IPS-NIHi11 (cell line): ENCODE measurements at regions not wholly inside any gene's neighbourhood (a gene's known extent, or its start where the extent isn't known, plus 50 kb on each side); places are given as distances from the start of the nearest gene placed in this dataset.

Source experiments
- DNase-seq: peaks from one replicate; pipeline ENCODE4 v3.0.0; 2012; ENCODE audit warnings: mixed read lengths, low spot score

DNA sequence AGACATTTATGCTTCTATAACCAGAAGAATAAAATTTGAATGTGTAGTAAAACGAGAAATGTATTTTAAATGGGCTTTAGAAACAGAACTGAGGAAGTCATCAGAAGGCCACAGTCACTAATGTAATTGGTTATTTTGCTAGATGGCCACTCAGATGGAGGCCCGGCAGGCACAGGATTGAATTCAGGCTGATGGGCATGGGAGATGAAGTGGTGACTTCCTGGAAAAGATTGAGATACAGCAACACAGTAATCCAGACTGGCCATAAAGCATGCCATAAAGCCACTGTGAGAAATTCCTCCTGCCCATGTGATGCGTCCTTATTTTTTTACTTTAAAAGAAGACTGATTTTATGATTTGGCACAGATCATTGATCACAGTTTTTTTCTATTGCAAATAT lies 297.7 kb downstream of the ICOS start:
- no peak for DNase-seq

DNA sequence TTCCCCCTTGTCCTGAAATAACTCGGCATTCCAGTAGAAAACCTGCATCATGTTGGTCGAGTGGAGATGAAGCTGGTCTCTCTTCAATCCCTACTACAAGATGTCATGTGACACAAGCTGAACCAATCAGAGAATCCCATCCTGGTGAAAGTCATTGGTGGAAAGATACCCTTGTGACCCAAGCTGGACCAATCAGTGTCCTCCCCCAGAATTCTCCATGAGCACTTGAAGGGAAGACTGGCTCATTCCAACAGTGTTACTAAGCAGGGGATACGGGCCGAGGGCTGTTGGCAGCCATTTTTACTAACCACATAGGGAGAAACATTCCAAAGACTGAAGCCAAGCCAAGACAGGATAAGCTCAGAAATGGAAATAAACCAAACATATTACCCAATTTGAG lies 298.3 kb downstream of the ICOS start:
- DNase-seq: no peak

DNA sequence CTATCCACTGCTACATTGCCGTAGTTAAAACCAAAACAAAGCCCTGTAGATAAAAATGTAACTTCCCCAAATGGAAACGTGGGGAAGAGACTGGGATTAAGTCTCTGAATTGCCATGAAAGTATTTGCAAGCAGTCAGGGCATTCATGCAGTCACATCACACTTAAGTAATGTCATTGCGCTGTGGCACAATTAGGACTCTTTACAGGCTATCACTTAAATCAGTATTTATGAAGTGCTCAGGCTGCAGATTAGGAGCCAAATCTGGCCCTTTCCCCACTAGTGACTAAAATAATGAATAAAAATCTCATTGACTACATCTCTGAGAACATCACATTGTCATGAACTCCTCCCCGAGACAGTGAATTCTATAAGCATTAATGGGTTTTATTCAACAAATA lies 300.9 kb downstream of the ICOS start:
- no peak for DNase-seq

DNA sequence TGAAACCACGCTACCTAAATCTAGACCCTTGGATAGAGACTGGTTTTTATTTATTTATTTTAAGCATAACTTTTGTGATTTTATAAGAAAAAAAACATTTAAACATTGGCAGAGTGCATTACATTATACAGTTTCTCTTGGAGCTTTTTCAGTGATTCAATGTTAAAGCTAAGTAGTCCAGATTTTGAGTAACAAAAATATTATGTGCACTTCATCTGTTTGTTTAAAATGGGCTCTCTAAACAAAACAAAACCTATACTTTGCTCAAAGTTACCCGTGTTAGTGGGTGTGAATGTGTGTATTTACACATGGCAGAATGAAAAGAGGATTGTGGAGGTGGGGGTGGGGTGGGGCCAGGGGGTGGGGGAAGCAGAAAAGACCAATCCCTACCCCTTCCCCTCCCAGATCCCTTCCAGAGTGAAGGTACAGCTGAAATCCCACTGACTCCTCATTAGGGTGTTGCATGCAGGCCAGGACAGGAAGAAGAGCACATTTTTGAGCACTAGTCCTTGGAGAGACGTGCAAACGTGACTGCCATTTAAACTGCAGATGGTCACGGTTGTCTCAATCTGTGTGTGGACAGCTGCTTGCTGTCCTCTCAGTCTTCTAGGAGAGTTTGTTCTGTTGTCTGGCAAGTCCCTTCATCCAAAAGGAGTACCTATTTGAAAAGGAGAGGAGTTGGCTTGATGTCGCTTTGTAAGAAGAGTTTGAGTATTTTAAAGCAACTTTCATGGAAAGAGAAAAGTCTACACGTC lies 303.0 kb downstream of the ICOS start:
- no peak for DNase-seq

DNA sequence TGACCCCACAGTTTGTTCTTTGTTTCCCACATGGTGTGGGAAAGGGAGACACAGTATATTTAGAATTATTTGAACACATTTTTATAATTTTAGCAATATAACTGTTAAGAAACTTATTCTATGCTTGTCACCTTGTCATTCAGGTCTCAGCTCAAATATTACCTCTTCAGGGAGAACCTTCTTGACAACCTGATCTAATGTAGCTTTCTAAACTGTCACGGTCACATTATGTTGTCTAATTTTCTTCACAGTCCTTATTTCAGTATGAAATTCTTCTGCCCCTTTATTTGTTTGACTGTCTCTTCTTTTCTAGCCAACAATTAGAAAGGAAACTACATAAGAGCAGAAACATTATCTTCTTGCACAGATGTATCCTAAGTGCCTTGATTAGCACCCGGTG lies 304.3 kb upstream of the PARD3B start:
- no peak for DNase-seq

DNA sequence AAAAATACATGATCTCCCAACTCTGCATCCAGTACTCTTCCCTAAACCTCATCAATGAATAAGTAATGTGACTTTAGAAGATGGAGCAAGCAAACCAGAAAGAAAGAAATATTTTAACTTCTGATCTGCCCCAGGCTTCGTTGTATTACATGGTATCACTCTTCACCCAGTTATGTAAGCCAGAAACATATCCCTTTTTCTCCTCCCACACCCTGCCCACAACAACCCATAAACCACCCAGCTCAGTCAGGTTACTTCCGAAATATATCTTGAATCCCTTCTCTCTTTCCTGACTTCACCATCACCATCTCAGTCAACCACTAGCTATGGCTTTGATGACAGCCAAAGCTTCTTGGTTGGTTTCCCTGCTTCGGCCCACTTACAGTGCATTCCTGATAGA lies 295.8 kb upstream of the PARD3B start:
- no peak for DNase-seq

DNA sequence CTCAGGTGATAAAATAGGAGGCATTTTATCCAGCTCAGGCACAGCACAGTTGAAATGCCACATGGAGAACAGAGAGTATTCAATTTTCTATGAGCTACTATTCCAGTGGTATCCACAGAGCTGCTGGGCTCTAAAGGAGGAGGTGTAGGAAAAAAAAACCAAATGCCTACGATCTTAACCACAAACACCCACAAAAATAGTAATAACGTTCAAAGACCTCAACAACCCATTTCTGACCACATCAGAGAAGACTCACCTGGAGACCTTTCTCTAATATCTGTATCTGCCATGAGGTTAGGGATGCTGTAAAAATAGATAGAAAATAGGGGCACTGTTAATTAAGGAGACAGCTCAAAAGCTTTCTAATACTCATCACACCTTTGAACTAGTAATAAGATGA lies 294.6 kb upstream of the PARD3B start:
- DNase-seq: no peak

DNA sequence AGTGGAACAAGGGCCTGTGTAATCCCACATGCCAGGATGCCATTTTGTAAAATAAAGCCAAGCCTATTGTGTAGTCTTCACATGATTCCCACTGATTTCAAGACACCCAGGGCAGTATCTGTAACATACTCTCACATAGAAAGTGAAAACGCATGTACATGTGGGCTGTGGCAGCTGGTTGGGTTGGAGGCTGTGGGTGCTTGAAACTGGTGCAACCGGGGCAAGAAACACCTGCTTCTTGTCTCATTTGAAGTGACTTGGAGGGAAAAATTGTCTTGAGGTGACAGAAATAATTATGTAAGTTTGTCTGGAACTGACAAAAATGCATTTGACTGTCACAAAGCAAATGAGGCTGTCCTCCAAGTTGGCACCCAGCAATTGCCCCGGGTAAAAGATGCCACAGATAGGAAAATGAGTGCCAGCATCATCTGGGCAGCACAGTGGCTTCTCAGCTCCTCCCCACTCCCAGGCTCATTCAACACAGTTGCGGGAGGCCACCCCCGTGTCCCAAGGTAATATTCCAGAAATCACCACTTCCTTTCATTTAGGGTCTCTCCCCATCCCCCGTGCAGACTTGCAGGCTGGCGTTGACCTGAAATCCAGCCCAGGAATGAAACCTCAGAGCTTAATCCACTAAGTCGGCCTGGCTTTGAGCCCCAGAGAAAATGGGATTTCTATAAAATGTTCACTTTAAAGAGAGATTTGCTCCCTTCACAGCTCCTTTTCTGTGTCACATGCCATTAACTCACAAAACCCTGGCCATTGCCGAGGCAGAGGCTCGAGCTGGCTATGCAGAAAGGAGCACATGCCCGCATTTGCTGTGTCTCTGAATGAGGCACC lies 293.9 kb upstream of the PARD3B start:
- DNase-seq: no peak

DNA sequence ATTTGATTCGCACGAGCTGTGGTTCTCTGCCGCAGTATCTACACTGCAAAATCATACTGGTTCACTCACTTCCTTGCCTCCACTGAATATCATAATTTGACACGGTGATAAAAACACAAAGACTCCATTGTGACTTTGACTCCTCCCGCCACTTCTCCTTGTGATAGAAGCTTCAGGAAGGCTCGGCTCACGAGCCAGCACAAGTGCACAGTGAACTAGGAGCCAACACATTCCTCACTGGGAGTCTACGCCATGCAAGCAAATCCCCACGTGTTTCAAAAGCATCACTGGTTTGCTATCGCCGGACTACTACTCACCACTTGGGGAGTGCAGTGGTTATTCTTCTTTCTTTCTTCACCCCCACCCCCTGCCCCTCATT lies 293.3 kb upstream of the PARD3B start:
- DNase-seq: no peak

DNA sequence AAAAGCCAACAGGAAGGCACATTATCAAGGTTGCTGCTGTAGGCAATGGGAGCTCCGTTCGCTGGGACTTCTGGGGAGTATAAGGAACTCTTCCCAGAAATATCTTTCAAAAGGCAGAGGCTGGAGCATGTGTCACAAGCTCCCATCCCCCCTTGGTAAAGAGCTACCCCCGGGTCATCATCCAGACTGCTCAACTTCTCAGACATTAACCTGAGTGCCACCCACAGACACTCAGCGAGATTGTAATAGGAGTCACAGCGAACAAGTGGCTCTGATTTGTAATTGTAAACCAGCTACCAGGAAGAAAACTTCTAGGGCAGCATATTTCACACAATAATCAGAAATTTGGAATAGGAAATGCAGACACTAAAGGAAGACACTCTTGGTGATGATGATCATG lies 290.2 kb upstream of the PARD3B start:
- no peak for DNase-seq

DNA sequence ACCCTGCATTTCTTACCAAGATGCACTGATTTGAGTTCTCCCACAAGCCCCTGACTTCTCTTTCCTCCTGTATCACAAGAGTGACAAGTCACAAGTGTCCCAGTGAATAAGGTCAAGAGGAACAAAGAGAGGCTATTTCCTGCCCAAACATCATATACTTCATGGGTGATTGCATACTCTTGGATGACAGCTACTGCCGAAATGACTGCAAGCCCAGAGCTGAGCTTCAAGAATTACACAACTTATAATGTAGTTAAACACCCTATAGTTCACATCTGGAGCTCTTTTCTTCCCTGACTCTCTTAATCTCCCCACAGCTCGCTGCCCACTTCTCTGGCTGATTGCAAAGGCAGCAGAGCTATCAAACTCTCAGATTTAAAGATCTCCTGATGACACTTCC lies 289.7 kb upstream of the PARD3B start:
- DNase-seq: no peak

DNA sequence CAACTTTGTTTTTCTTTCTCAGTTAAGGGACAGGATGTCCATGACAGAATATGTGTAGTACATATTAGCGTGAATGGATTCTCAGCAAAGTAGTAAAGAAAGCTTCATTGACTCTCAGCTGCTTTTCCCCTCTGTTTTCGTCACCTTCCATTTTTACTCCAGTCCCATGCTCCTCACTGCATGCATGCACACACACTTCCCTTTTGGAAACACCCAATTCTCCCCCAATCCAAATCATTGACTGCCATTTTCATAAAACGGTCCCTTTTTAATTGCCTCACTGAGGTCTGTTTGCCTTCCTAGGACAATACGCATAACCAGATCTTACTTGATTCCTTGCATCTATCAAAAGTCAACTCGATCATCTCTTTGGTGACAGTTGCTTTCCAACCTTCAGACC lies 287.5 kb upstream of the PARD3B start:
- DNase-seq: no peak

DNA sequence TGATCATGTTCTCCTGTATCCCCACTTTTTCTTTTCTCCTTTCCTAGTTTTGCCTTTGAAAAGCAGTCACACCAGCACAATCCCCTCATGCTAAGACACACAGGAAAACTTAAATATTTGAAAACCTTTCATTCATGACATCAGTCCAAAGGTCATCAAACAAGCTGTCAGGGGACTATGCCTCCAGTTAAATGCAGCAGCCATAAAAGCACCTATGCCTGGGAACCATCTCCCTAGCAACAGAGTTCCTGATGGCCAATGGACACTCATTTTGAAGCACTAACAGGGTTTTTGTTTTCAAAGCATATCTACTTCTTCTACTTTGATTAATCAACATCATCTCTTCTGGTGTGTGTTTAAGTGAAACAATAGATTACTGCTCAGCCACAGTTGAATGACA lies 286.4 kb upstream of the PARD3B start:
- DNase-seq: no peak

DNA sequence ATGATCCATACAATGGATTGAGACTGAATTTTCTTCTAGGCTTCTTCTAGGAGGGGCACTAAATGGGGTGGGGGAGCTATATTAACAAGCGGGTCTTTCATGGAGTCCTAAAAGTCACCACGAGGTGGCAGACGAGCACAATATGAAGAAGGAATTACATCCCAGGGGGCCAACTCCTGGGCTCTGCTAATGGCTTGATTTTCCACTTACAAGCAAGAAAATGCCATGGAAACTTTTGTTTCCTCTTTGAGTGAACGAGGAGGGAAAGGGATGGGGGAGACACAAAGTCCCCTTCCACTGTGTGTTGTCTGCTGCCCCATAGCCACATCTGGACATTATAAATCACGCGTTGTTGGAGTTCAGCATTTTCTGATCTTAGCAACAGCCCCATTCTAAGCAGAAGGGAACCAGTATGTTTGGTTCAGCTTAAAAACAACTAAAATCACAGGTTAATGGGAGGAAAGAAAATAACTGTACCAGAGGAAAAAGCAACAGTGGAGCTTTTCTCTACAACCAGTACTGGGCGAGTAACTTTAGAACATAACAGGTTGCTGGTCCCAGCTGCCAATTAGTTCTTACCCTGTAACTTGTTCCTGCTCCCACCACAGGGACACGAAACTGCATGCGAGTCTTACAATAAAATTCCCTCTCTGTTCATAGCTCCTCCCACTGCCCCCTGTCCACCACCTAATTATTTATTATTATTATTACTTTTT lies 285.0 kb upstream of the PARD3B start:
- peak; percentile 72 for DNase-seq

DNA sequence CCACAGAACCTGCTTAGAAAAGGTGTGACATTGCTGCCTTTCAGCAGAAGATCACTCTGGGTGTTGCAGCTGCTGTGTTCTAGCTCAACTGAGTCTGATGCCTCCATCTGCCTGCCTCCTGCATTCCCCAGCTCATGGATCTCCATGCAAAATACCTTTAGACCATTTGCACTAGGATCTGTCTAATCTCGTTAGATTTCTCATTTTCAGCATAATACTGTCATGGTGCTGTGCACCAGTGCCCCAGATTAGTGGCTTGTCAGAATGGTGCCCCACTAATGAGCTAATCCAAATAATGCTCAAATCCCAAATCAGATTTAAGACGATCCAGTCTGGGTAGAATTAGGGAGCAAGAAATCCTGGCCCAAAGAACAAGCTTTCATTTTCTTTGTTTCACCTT lies 284.4 kb upstream of the PARD3B start:
- DNase-seq: no peak

DNA sequence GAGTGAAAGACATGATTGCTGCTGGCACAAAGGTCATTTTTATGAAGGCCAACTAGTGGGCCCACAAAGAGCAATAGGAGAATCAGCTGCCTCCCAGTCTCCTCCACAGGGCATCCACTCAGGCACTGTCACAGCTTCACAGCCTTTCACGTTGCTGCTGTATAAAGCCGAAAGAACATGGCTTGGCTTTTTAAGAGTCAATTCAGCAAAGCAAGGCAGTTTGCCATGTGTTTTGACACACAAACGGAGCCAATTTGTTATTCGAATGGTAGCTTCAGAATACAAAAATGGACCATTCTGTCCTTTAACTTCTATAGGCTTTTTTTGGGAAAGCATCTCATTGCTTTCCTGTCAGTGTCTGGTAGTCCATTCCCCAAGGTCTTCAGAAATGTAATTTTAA lies 283.4 kb upstream of the PARD3B start:
- DNase-seq: no peak

DNA sequence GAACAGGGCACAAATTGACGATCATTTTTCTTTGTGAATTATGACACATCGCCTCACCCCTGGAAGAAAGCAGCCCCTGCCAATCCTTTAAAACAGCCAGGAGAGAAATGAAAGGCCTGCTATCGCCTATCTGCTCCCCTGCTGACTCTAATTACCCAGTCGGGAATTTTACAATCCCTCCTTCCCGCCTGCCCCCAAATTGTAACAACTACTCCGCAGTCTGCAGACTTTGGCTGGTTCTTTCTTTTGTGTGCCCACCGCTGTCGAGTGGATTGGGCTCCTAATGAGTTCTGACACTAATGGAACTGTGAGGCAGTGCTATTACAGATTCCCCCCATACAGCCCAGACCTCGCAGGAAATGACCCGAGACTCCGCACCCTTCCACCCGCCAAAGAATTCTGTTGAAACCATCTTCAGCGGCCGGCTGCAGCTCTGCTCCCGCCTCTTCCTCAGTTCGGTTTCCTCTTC lies 281.2 kb upstream of the PARD3B start:
- DNase-seq: no peak

DNA sequence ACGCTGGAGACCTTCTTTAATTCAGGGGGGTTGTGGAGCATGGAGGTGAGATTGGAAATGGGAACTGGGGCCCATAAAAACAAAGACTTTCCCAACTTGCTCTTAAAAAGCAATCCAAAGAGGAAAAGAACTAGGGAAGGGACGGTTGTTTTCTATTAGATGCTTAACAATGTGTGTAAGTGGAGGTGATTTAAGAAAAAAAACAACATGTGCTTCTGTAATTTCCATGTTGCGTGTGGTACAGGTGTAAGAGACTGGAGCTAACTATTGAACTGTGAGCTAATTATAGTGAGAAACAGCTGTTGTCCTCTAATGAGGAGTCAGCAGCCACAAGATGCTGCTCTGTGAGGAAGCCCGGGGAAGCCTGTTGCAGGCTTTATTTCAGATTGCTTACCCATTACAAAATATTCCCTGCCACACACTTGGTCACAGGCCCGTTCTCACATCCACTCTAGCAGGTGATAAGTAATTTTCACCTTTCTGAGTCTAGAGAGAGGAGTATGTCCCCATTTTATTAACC lies 280.6 kb upstream of the PARD3B start:
- DNase-seq: no peak

DNA sequence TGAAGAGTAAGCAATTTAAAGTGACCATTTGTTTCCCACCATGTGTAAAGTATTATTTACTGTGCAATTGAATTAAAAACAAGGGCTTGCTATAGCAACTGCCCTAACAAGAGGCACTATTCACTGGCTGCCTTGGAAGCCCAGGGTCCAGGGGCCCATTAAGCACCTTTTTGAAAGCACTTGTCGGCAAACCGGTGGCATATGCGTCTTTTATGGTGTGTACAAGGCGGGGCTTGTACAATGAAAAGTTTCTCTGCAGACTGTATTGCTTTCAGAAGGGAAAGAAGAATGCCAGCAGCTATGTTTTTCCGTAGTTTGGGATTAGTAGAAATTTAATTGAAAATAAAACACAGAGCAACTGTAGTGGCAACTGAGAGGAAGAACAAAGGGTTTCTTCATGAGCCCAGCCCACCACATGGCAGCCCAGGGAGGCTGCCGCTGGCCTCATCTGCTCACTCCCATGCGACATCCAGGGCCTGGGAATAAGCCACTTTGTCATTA lies 279.5 kb upstream of the PARD3B start:
- no peak for DNase-seq

DNA sequence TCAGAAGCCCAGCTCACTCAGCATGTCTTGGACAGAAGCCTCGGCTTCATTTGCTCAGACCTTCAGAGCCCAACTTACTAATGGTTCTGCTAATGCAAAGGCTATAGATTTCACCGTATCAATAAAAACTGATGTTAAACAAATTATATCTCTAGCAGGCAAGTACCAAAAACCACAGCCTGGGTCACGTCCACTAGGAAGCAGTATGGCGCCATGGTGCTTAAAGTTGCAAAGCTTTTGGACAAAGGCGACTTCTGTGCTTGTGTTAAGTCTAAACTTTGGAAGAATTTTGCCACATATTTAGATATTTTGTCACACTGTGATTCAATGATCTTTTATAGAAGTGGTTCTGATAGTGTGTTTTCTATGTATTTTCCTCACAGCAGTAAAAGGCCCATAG lies 276.8 kb upstream of the PARD3B start:
- no peak for DNase-seq

DNA sequence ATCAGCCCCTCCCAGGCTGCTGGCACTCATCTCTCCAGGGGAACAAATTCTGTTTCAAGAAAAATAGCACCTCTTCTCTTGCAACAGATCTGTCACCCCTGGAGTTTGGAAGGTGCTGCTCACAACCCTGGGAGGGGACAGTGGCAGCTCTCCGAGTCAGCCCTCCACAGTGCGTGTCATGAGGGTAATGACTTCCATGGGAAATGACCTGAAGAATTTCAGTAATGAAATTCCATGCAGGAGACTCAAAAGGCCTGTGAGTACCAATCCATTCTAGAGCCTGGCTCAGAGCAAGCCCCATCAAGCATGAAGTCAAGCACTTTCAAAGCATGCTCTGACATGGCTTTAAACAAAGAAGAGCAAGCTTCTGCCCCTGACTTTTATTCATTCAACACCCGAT lies 276.3 kb upstream of the PARD3B start:
- no peak for DNase-seq

DNA sequence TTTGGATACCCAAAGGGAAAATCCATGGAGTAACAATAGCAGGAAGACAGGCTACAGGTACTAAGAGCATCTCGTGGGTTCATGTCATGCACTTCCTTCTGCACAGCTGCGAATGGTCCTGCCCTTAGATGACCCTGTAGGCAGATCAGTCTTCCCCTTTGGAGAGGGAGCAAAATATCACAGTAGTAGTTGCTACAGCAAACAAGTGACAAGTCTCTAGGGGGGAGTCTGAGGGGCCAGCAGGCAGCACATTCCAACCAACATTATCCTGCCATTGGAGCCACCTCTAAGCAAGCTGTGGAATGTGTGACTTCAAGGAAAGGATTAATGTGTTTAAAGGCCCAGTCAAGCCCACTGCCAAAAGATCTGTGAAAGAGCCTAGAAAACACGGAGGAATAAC lies 273.2 kb upstream of the PARD3B start:
- DNase-seq: no peak
